Coronary artery (tissue), 2 donors: ENCODE measurements at regions not wholly inside any gene's neighbourhood (a gene's known extent, or its start where the extent isn't known, plus 50 kb on each side); places are given as distances from the start of the nearest gene placed in this dataset.
A peak's percentile ranks its signal among the peaks of the same experiment; 100 is the strongest.

ENCODE experiments used
- DNase-seq: peaks from one replicate; pipeline ENCODE4 v3.0.0-alpha.2; 2017; ENCODE audit warnings: low spot score
- H3K27ac ChIP-seq, 2 donors: fragments of 200-600 bp; sonication (generic); one replicate each; pipeline ENCODE4 v1.5.1; 2016 to 2019
- H3K4me3 ChIP-seq: fragments of 200-600 bp; sonication (generic); 2 replicates; pipeline ENCODE4 v1.5.1; 2016; ENCODE audit warnings: mild to moderate bottlenecking, moderate library complexity
- CTCF ChIP-seq: fragments of 200-600 bp; sonication (generic); IDR thresholded peaks from one replicate; pipeline ENCODE4 v1.5.1; 2019; ENCODE audit warnings: antibody characterized with exemption

GRCh38 chr6:169048185-169048864 lies 205.3 kb downstream of the THBS2 start:
- no peak overlapping the region for H3K27ac ChIP-seq
- TF ChIP-seq CTCF: no peak
- DNase-seq: no peak
- no peak overlapping the region for H3K4me3 ChIP-seq

- no peak for DNase-seq
- TF ChIP-seq CTCF: no peak
- Histone ChIP-seq H3K4me3 (no peak overlapping the region), H3K27ac (peak overlapping the region in 1 of 2 donors; percentile 88)
Measured at GRCh38 chr6:169047345-169047744, 206.3 kb downstream of the THBS2 start.

- TF ChIP-seq CTCF: no peak
- H3K4me3 ChIP-seq: no peak overlapping the region
- peak overlapping the region; percentile 70 to 88 for H3K27ac ChIP-seq
- peak; percentile 84 for DNase-seq
Measured at GRCh38 chr6:169046483-169047192, 207.0 kb downstream of the THBS2 start.

GRCh38 chr6:169046021-169046420 lies 207.6 kb downstream of the THBS2 start:
- no peak for TF ChIP-seq CTCF
- Histone ChIP-seq H3K27ac (peak overlapping the region; percentile 70 to 88), H3K4me3 (no peak overlapping the region)
- no peak for DNase-seq

GRCh38 chr6:169045486-169045885 lies 208.2 kb downstream of the THBS2 start:
- H3K27ac ChIP-seq: peak overlapping the region; percentile 70
- no peak for TF ChIP-seq CTCF
- DNase-seq: peak; percentile 72
- no peak overlapping the region for H3K4me3 ChIP-seq

GRCh38 chr6:169044381-169045230 lies 209.0 kb downstream of the THBS2 start:
- Histone ChIP-seq H3K27ac (peak overlapping the region; percentile 43 to 70), H3K4me3 (no peak overlapping the region)
- TF ChIP-seq CTCF: no peak
- DNase-seq: no peak
